GM23248 (cell line): ENCODE measurements at regions not wholly inside any gene's neighbourhood (a gene's known extent, or its start where the extent isn't known, plus 50 kb on each side); places are given as distances from the start of the nearest gene placed in this dataset.

Experiments
- DNase-seq: peaks from one replicate; pipeline ENCODE4 v3.0.0-alpha.2; 2015
- H2AFZ ChIP-seq: fragments of 200-600 bp; sonication (generic); 2 replicates; pipeline ENCODE4 v1.6.1; 2016; ENCODE audit warnings: antibody characterized with exemption
- H3F3A ChIP-seq: fragments of 200-600 bp; sonication (generic); 2 replicates; pipeline ENCODE4 v1.6.1; 2016; ENCODE audit warnings: mild to moderate bottlenecking, antibody characterized with exemption, mixed run types; ENCODE audit not compliant: insufficient read depth
- H3K27ac ChIP-seq: fragments of 200-600 bp; sonication (generic); 2 replicates; pipeline ENCODE4 v1.5.1; 2016; ENCODE audit warnings: mild to moderate bottlenecking
- H3K27me3 ChIP-seq: fragments of 200-600 bp; sonication (generic); replicated peaks from 2 replicates; pipeline ENCODE4 v1.6.1; 2016; ENCODE audit warnings: mild to moderate bottlenecking; ENCODE audit not compliant: insufficient read depth
- H3K36me3 ChIP-seq: fragments of 200-600 bp; sonication (generic); 2 replicates; pipeline ENCODE4 v1.6.1; 2016; ENCODE audit warnings: low read depth, mild to moderate bottlenecking
- H3K4me1 ChIP-seq: fragments of 200-600 bp; sonication (generic); 2 replicates; pipeline ENCODE4 v1.6.1; 2016; ENCODE audit warnings: mild to moderate bottlenecking; ENCODE audit not compliant: insufficient read depth
- H3K4me2 ChIP-seq: fragments of 200-600 bp; sonication (generic); one replicate; pipeline ENCODE4 v1.6.1; 2016; ENCODE audit warnings: mild to moderate bottlenecking; ENCODE audit not compliant: unreplicated experiment
- H3K4me3 ChIP-seq: fragments of 200-600 bp; sonication (generic); 2 replicates; pipeline ENCODE4 v1.5.1; 2016; ENCODE audit warnings: mild to moderate bottlenecking
- H3K79me2 ChIP-seq: fragments of 200-600 bp; sonication (generic); 2 replicates; pipeline ENCODE4 v1.6.1; 2016; ENCODE audit warnings: mild to moderate bottlenecking; ENCODE audit not compliant: insufficient read depth
- H3K9ac ChIP-seq: fragments of 200-600 bp; sonication (generic); 2 replicates; pipeline ENCODE4 v1.6.1; 2016; ENCODE audit warnings: mild to moderate bottlenecking
- H3K9me2 ChIP-seq: fragments of 200-600 bp; sonication (generic); 2 replicates; pipeline ENCODE4 v1.6.1; 2016; ENCODE audit warnings: mixed run types, mild to moderate bottlenecking, moderate library complexity; ENCODE audit not compliant: insufficient read depth
- H3K9me3 ChIP-seq: fragments of 200-600 bp; sonication (generic); one replicate; pipeline ENCODE4 v1.6.1; 2017; ENCODE audit warnings: low read depth
- H4K20me1 ChIP-seq: fragments of 200-600 bp; sonication (generic); 2 replicates; pipeline ENCODE4 v1.6.0; 2016; ENCODE audit not compliant: insufficient read depth
- EZH2 ChIP-seq: fragments of 200-600 bp; sonication (generic); IDR thresholded peaks from 2 replicates; pipeline ENCODE4 v1.6.1; 2018; ENCODE audit warnings: antibody characterized with exemption, mild to moderate bottlenecking; ENCODE audit not compliant: insufficient read depth, poor library complexity, severe bottlenecking
- EZH2phosphoT487 ChIP-seq: fragments of 200-600 bp; sonication (generic); IDR thresholded peaks from 2 replicates; pipeline ENCODE4 v1.6.1; 2018; ENCODE audit warnings: antibody characterized with exemption, moderate library complexity, mild to moderate bottlenecking, low read depth; ENCODE audit not compliant: insufficient read depth
- WGBS, 2 experiments: methylation state at CpG; one replicate each; pipeline ENCODE4 v1.1.6; 2015 to 2017; ENCODE audit warnings: low lambda C conversion rate in 2 of 2, low coverage in 1 of 2; ENCODE audit errors: missing lambda C conversion rate in 2 of 2; 5-methylcytosine and 5-hydroxymethylcytosine counted together
- in situ Hi-C: fragments of 300-500 bp; cut with MboI; formaldehyde crosslinking; loops from 2 replicates; pipeline ENCODE4 v1.15.0; 2020

DNA sequence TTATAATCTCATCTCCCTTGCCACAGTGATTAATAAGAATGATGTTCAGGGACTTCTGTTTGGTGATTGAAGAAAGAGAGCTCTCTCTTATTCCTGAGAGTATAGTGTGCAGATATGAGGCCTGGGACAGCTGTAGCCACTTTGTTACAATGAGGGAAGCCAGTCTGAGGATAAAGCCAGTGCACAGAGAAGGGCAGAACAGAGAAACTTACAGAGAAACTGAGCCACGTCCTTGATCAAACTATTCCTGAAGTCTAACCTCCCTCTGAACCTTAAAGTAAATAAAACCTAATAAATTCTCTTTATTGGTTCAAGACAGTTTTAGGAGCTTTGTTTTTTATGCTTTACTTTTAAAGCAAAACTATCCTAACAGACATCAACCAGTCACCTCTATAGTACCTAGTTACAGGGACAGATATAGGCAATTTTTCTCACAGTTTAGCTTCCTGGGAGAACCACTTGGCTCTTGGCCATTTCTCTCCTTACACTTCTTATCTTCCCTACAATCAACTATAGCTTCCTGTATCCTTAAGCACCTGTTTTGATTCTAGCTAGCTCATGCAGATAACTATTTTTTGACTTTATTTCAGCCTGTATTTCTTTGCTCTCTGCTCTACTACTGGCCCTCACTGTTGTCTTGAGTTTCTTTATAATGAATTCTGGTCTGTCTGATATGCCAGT is 284.4 kb downstream of the SHQ1 start:
- H4K20me1 ChIP-seq, result no peaks in the 10 kb centered on the region
- H3K27ac ChIP-seq, result no peak overlapping the region
- H3K9me3 ChIP-seq, result no peaks in the 10 kb centered on the region
- no peak overlapping the region for H2AFZ ChIP-seq
- no peaks in the 10 kb centered on the region for H3K79me2 ChIP-seq
- no peak for DNase-seq
- in situ Hi-C loops, result no loop called here
- H3K4me2 ChIP-seq, result no peak overlapping the region
- no peaks in the 10 kb centered on the region for H3K4me1 ChIP-seq
- no peaks in the 10 kb centered on the region for H3F3A ChIP-seq
- no peaks in the 10 kb centered on the region for H3K9me2 ChIP-seq
- H3K4me3 ChIP-seq, result no peak overlapping the region
- H3K36me3 ChIP-seq, result no peaks in the 10 kb centered on the region
- H3K27me3 ChIP-seq, result no peaks in the 10 kb centered on the region
- WGBS, 2 experiments, result 86 to 100% methylated on average over 1 of the region's 1 CpG
- no peak overlapping the region for H3K9ac ChIP-seq
- TF ChIP-seq EZH2 (no peak), EZH2phosphoT487 (no peak)

DNA sequence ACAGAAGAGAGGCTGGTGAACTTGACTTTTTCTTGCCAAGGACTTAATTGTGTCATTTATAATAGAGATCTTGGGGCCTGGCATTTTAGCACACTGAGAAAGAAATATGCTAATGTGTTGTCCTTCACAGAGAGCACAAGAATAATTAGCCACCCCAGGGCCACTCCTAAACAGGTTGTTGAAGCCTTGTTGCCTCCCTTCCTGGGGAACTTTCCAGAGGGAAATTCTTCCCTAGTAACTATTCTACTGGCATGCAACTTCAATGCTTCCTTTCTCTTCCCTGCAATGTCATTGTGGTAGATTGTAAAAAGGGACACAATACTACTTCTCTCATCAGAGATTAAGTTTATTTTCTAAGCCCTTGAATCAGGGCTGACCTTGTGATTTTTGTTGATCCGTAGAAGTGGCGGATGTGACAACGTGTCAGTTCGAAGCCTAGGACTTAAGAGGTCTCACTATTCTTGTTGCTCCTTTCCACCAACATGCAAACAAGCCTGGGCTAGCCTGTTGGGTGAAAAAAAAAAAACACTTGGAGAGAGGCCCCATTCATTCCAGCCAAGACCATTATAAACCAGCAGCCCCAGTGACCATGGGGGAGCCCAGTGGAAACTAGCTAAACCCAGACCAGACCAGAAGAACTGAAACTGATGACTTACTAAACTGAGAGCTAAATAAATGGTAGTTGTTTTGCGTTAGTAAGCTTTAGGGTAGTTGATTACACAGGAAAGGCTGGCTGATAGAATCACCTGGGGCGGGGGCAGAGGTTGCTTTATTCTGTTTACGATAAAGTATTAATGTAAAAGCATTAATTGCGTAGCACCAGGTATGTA is 287.2 kb downstream of the SHQ1 start:
- Histone ChIP-seq H3K4me1 (no peaks in the 10 kb centered on the region), H3K79me2 (no peaks in the 10 kb centered on the region), H3K4me3 (no peak overlapping the region), H3K9me2 (no peaks in the 10 kb centered on the region), H4K20me1 (no peaks in the 10 kb centered on the region), H3K4me2 (no peak overlapping the region), H3K36me3 (no peaks in the 10 kb centered on the region), H3F3A (no peaks in the 10 kb centered on the region), H3K27me3 (no peaks in the 10 kb centered on the region), H2AFZ (no peak overlapping the region), H3K27ac (no peak overlapping the region), H3K9me3 (no peaks in the 10 kb centered on the region), H3K9ac (no peak overlapping the region)
- WGBS, 2 experiments, result 84 to 90% methylated on average over 8 of the region's 8 CpGs
- in situ Hi-C loops, result no loop called here
- TF ChIP-seq EZH2phosphoT487, result no peak
- DNase-seq, result no peak

DNA sequence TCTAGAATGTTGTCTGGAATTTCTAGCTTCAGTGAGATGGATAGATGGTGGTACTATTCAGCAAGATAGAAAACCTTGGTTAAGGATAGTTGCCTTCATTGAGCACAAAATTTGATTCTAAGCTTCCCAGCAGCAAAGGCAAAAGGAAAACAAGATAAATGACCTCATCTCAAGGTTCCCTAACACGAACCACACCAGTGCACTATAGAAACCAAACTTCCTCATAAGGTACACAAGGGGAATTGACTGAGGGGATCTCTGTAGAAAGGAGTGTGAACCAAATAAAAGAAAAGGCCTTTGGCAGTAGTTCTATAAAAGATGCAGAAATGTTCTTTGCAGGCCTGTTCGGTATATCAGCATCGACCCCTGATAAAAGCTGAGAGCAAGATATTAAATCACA is 288.9 kb downstream of the SHQ1 start:
- Histone ChIP-seq H2AFZ (no peak overlapping the region), H3K4me2 (no peak overlapping the region), H3F3A (no peaks in the 10 kb centered on the region), H3K27me3 (no peaks in the 10 kb centered on the region), H3K9ac (no peak overlapping the region), H3K4me1 (no peaks in the 10 kb centered on the region), H3K36me3 (no peaks in the 10 kb centered on the region), H3K79me2 (no peaks in the 10 kb centered on the region), H4K20me1 (no peaks in the 10 kb centered on the region), H3K4me3 (no peak overlapping the region), H3K9me3 (no peaks in the 10 kb centered on the region), H3K9me2 (no peaks in the 10 kb centered on the region), H3K27ac (no peak overlapping the region)
- DNase-seq, result no peak
- in situ Hi-C loops, result no loop called here
- no peak for TF ChIP-seq EZH2
- TF ChIP-seq EZH2phosphoT487, result no peak
- 69 to 75% methylated on average over 3 of the region's 3 CpGs for WGBS, 2 experiments

DNA sequence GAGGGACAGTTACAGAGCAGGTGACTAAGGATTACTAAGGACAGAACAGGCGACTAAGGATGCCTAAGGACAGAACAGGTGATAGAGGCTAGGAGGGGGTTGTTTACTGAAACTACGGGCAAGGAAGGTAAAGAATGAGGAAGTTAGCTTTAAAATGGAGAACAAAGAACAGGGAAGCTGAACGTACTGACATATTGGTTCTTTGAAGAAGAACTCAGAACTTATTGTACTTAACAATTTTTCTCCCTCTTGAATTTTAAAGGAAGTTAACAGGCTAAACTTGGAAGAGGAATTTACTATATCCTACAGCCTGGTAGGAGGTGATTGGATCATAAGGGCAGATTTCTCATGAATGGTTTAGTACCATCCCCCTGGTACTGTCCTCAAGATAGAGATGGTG is 290.2 kb downstream of the SHQ1 start:
- no peaks in the 10 kb centered on the region for H3K27me3 ChIP-seq
- H2AFZ ChIP-seq, result no peak overlapping the region
- no peaks in the 10 kb centered on the region for H3K9me3 ChIP-seq
- H3K27ac ChIP-seq, result no peak overlapping the region
- no peak overlapping the region for H3K4me2 ChIP-seq
- H3F3A ChIP-seq, result no peaks in the 10 kb centered on the region
- H3K79me2 ChIP-seq, result no peaks in the 10 kb centered on the region
- no peak overlapping the region for H3K4me3 ChIP-seq
- 75 to 76% methylated on average over 3 of the region's 3 CpGs for WGBS, 2 experiments
- no peak overlapping the region for H3K9ac ChIP-seq
- no peaks in the 10 kb centered on the region for H3K9me2 ChIP-seq
- H4K20me1 ChIP-seq, result no peaks in the 10 kb centered on the region
- DNase-seq, result no peak
- no peaks in the 10 kb centered on the region for H3K4me1 ChIP-seq
- TF ChIP-seq EZH2phosphoT487, result no peak
- TF ChIP-seq EZH2, result no peak
- in situ Hi-C loops, result no loop called here
- H3K36me3 ChIP-seq, result no peaks in the 10 kb centered on the region
